Right forelimb (tissue), 1 donor: ENCODE measurements at regions not wholly inside any gene's neighbourhood (a gene's known extent, or its start where the extent isn't known, plus 50 kb on each side); places are given as distances from the start of the nearest gene placed in this dataset.

Experiments
- DNase-seq: peaks from one replicate; pipeline ENCODE4 v3.0.0-alpha.2; 2018

- DNase-seq, result no peak
Observed at GRCh38 chr9:135220601-135221575, 133.4 kb downstream of the OLFM1 start.

- DNase-seq, result no peak
Observed at GRCh38 chr9:135221576-135221950, 134.1 kb downstream of the OLFM1 start.

- DNase-seq, result no peak
Observed at GRCh38 chr9:135221951-135222631, 134.6 kb downstream of the OLFM1 start.

GRCh38 chr9:135222881-135223760 is 135.7 kb downstream of the OLFM1 start:
- DNase-seq, result no peak

- no peak for DNase-seq
Observed at GRCh38 chr9:135223831-135224230, 136.4 kb downstream of the OLFM1 start.

GRCh38 chr9:135224286-135224877 is 136.9 kb downstream of the OLFM1 start:
- no peak for DNase-seq

- peak; percentile 31 for DNase-seq
Observed at GRCh38 chr9:135224921-135225541, 137.6 kb downstream of the OLFM1 start.

- DNase-seq, result no peak
Observed at GRCh38 chr9:135225619-135226228, 138.3 kb downstream of the OLFM1 start.

- DNase-seq, result peak; percentile 7
Observed at GRCh38 chr9:135226369-135227050, 139.0 kb downstream of the OLFM1 start.

- DNase-seq, result no peak
Observed at GRCh38 chr9:135227641-135228251, 140.3 kb downstream of the OLFM1 start.

- DNase-seq, result peak; percentile 40
Observed at GRCh38 chr9:135228345-135228982, 141.0 kb downstream of the OLFM1 start.

GRCh38 chr9:135228983-135229625 is 141.6 kb downstream of the OLFM1 start:
- peak; percentile 10 for DNase-seq

- DNase-seq, result peak; percentile 30
Observed at GRCh38 chr9:135229701-135230385, 142.4 kb downstream of the OLFM1 start.

GRCh38 chr9:135230386-135230765 is 142.9 kb downstream of the OLFM1 start:
- no peak for DNase-seq

GRCh38 chr9:135230817-135231520 is 143.5 kb downstream of the OLFM1 start:
- DNase-seq, result peak; percentile 17

GRCh38 chr9:135239100-135239768 is 151.8 kb downstream of the OLFM1 start:
- no peak for DNase-seq

- DNase-seq, result no peak
Observed at GRCh38 chr9:135239769-135240141, 152.3 kb downstream of the OLFM1 start.

GRCh38 chr9:135240222-135240621 is 152.8 kb downstream of the OLFM1 start:
- no peak for DNase-seq
